ENCODE measurements at regions not wholly inside any gene's neighbourhood (a gene's known extent, or its start where the extent isn't known, plus 50 kb on each side); places are given as distances from the start of the nearest gene placed in this dataset.

- FAIRE-seq: no peak
- Histone ChIP-seq H3K36me3 (ENCODE audit: control insufficient read depth in 2 of 2, insufficient read depth in 2 of 2, low read length in 1 of 2) (no peaks in the 10 kb centered on the region), H3K4me2 (ENCODE audit: control insufficient read depth, insufficient read depth) (no peak overlapping the region), H3K9me3 (replicated peaks; ENCODE audit: control insufficient read depth, insufficient read depth, low read length) (peaks cover 9% of the 10 kb centered on the region), H3K79me2 (ENCODE audit: control insufficient read depth, insufficient read depth, low read length) (no peaks in the 10 kb centered on the region), H3K4me3 (no peak overlapping the region), H3K27ac (ENCODE audit: control insufficient read depth, insufficient read depth) (no peak overlapping the region), H4K20me1 (ENCODE audit: control insufficient read depth, insufficient read depth) (no peaks in the 10 kb centered on the region), H3K9ac (ENCODE audit: control insufficient read depth, insufficient read depth, low read length) (no peak overlapping the region), H3K4me1 (ENCODE audit: control insufficient read depth, insufficient read depth, low read length) (no peaks in the 10 kb centered on the region), H2AFZ (ENCODE audit: control insufficient read depth, low read depth, low read length) (no peak overlapping the region), H3K27me3 (replicated peaks in 1 of 2; ENCODE audit: control insufficient read depth in 2 of 2, insufficient read depth in 2 of 2, low read length in 1 of 2) (no peaks in the 10 kb centered on the region)
- ChIA-PET CTCF (no interaction called here), POLR2A (no interaction called here), RAD21 (ENCODE audit: unreplicated experiment) (no interaction called here), SMC1A (ENCODE audit: uncharacterized antibody, unreplicated experiment) (interaction anchor here (1.0 kb wide), 1 partner anchor 10 kb away, joined by 3 read pairs; no protein-coding TSS in a partner anchor)
- in situ Hi-C loops (cut with MboI): no loop called here
- no peak for ATAC-seq
- intact Hi-C loops (cut with micrococcal nuclease; ENCODE audit: unreplicated experiment): no loop called here
- DNase-seq (ENCODE audit: low read depth, low spot score): no peak
- no peak for TF ChIP-seq CEBPB (IDR thresholded peaks at IDR 0.05; ENCODE audit: borderline replicate concordance in 1 of 2, low read depth in 2 of 2, low read length in 2 of 2)
- TF ChIP-seq CBX5 (IDR thresholded peaks at IDR 0.05; ENCODE audit: low read depth): peak; percentile 84; the same call in 1 of the 2 replicates
- BruUV-seq (replicated peaks): no TSS peak
Measured at GRCh38 chr4:123043013-123043412, 120.6 kb upstream of the NUDT6 start.

DNA sequence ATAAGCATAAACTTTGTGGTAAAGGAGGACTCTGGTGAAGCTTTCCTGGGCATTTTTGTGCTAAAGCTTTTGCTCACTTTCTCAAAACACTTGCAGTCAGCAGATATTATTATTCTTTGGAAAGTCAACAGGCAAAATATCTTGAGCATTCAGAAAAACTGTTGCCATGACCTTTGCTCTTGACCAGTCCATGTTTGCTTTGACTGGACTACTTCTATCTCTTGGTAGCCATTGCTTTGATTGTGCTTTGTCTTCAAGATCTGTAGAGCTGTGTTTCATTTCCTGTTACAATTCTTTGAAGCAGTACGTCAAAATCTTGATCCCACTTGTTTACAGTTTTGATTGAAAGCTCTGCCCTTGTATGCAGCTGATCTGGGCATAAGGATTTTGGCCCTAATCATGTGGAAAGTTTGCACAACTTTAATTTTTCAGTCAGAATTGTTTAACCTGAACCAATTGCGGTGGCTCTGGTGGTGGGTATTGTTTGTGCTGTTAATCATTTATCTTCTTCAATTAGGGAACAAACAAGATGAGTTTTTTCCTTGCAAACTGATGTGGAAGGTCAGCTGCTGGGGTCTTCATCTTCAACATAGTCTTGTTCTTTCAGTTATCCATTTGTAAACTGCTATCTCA is 121.5 kb upstream of the NUDT6 start:
- FAIRE-seq (no peak), ATAC-seq (no peak), DNase-seq (ENCODE audit: low read depth, low spot score) (no peak)
- Histone ChIP-seq H3K9ac (ENCODE audit: control insufficient read depth, insufficient read depth, low read length) (no peak overlapping the region), H3K4me3 (no peak overlapping the region), H3K27me3 (replicated peaks in 1 of 2; ENCODE audit: control insufficient read depth in 2 of 2, insufficient read depth in 2 of 2, low read length in 1 of 2) (no peaks in the 10 kb centered on the region), H2AFZ (ENCODE audit: control insufficient read depth, low read depth, low read length) (no peak overlapping the region), H4K20me1 (ENCODE audit: control insufficient read depth, insufficient read depth) (no peaks in the 10 kb centered on the region), H3K4me2 (ENCODE audit: control insufficient read depth, insufficient read depth) (no peak overlapping the region), H3K36me3 (ENCODE audit: control insufficient read depth in 2 of 2, insufficient read depth in 2 of 2, low read length in 1 of 2) (no peaks in the 10 kb centered on the region), H3K4me1 (ENCODE audit: control insufficient read depth, insufficient read depth, low read length) (no peaks in the 10 kb centered on the region), H3K27ac (ENCODE audit: control insufficient read depth, insufficient read depth) (no peak overlapping the region), H3K79me2 (ENCODE audit: control insufficient read depth, insufficient read depth, low read length) (no peaks in the 10 kb centered on the region), H3K9me3 (replicated peaks; ENCODE audit: control insufficient read depth, insufficient read depth, low read length) (peaks cover 9% of the 10 kb centered on the region)
- POLR2A ChIA-PET: no interaction called here
- CTCF ChIA-PET: no interaction called here
- WGBS (ENCODE audit: insufficient coverage, insufficient replicate concordance, low lambda C conversion rate, missing lambda C conversion rate): 19% methylated on average over 2 of the region's 2 CpGs
- no TSS peak for BruUV-seq (replicated peaks)
- in situ Hi-C loops (cut with MboI): no loop called here
- SMC1A ChIA-PET (ENCODE audit: uncharacterized antibody, unreplicated experiment): no interaction called here
- intact Hi-C loops (cut with micrococcal nuclease; ENCODE audit: unreplicated experiment): no loop called here
- RAD21 ChIA-PET (ENCODE audit: unreplicated experiment): no interaction called here
- TF ChIP-seq PML (IDR thresholded peaks at IDR 0.05; ENCODE audit: low read length) (no peak), CBX5 (IDR thresholded peaks at IDR 0.05; ENCODE audit: low read depth) (no peak), FOXM1 (IDR thresholded peaks at IDR 0.05; ENCODE audit: low read depth, low read length) (no peak), TAF1 (IDR thresholded peaks at IDR 0.05; ENCODE audit: borderline replicate concordance, low read depth, low read length) (no peak), NR2C1 (IDR thresholded peaks at IDR 0.05) (no peak), BCLAF1 (IDR thresholded peaks at IDR 0.05) (no peak), ZSCAN29 (IDR thresholded peaks at IDR 0.05) (no peak), BHLHE40 (IDR thresholded peaks at IDR 0.05; ENCODE audit: borderline replicate concordance in 1 of 2, low read depth in 2 of 2, low read length in 1 of 2) (no peak)
- TF ChIP-seq, protein P1, sequence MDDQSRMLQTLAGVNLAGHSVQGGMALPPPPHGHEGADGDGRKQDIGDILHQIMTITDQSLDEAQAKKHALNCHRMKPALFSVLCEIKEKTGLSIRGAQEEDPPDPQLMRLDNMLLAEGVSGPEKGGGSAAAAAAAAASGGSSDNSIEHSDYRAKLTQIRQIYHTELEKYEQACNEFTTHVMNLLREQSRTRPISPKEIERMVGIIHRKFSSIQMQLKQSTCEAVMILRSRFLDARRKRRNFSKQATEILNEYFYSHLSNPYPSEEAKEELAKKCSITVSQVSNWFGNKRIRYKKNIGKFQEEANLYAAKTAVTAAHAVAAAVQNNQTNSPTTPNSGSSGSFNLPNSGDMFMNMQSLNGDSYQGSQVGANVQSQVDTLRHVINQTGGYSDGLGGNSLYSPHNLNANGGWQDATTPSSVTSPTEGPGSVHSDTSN (IDR thresholded peaks at IDR 0.05; ENCODE audit: insufficient replicate concordance, low read depth, low read length): no peak
- TF ChIP-seq, protein P2, sequence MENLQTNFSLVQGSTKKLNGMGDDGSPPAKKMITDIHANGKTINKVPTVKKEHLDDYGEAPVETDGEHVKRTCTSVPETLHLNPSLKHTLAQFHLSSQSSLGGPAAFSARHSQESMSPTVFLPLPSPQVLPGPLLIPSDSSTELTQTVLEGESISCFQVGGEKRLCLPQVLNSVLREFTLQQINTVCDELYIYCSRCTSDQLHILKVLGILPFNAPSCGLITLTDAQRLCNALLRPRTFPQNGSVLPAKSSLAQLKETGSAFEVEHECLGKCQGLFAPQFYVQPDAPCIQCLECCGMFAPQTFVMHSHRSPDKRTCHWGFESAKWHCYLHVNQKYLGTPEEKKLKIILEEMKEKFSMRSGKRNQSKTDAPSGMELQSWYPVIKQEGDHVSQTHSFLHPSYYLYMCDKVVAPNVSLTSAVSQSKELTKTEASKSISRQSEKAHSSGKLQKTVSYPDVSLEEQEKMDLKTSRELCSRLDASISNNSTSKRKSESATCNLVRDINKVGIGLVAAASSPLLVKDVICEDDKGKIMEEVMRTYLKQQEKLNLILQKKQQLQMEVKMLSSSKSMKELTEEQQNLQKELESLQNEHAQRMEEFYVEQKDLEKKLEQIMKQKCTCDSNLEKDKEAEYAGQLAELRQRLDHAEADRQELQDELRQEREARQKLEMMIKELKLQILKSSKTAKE (IDR thresholded peaks at IDR 0.05; ENCODE audit: low read depth, poor library complexity, severe bottlenecking): no peak
